ENCODE measurements at regions not wholly inside any gene's neighbourhood (a gene's known extent, or its start where the extent isn't known, plus 50 kb on each side); places are given as distances from the start of the nearest gene placed in this dataset.
A peak's percentile ranks its signal among the peaks of the same experiment; 100 is the strongest.

- Mint-ChIP-seq H3K27me3 (ENCODE audit: insufficient read depth, unreplicated experiment) (no peaks in the 10 kb centered on the region), H3K36me3 (ENCODE audit: insufficient read depth, unreplicated experiment) (no peaks in the 10 kb centered on the region), H3K4me1 (ENCODE audit: insufficient read depth, unreplicated experiment) (no peaks in the 10 kb centered on the region), H3K27ac (ENCODE audit: low read depth, unreplicated experiment) (no peak overlapping the region), H3K4me3 (ENCODE audit: unreplicated experiment) (no peak overlapping the region), H3K9me3 (ENCODE audit: unreplicated experiment) (no peaks in the 10 kb centered on the region)
- BruUV-seq (replicated peaks) = no TSS peak
- ChIA-PET POLR2A (no interaction called here), CTCF (no interaction called here)
- TF ChIP-seq CTCF (IDR thresholded peaks at IDR 0.05; ENCODE audit: unreplicated experiment) = no peak
- DNase-seq (ENCODE audit: unreplicated experiment) = no peak
- intact Hi-C loops (cut with micrococcal nuclease) = no loop called here
Observed at GRCh38 chr1:54497338-54497737, 50.7 kb upstream of the ACOT11 start.

GRCh38 chr1:54495954-54496353 is 52.1 kb upstream of the ACOT11 start:
- TF ChIP-seq CTCF (IDR thresholded peaks at IDR 0.05; ENCODE audit: unreplicated experiment) = no peak
- CTCF ChIA-PET = no interaction called here
- Mint-ChIP-seq H3K9me3 (ENCODE audit: unreplicated experiment) (no peaks in the 10 kb centered on the region), H3K4me1 (ENCODE audit: insufficient read depth, unreplicated experiment) (no peaks in the 10 kb centered on the region), H3K27me3 (ENCODE audit: insufficient read depth, unreplicated experiment) (no peaks in the 10 kb centered on the region), H3K36me3 (ENCODE audit: insufficient read depth, unreplicated experiment) (no peaks in the 10 kb centered on the region), H3K27ac (ENCODE audit: low read depth, unreplicated experiment) (no peak overlapping the region), H3K4me3 (ENCODE audit: unreplicated experiment) (no peak overlapping the region)
- DNase-seq (ENCODE audit: unreplicated experiment) = no peak
- no TSS peak for BruUV-seq (replicated peaks)
- POLR2A ChIA-PET = interaction anchor here (0.6 kb wide), 2 partner anchors 296 to 502 kb away, joined by 3 read pairs; partner anchors contain the start of genes CYB5RL and MRPL37
- intact Hi-C loops (cut with micrococcal nuclease) = no loop called here

DNA sequence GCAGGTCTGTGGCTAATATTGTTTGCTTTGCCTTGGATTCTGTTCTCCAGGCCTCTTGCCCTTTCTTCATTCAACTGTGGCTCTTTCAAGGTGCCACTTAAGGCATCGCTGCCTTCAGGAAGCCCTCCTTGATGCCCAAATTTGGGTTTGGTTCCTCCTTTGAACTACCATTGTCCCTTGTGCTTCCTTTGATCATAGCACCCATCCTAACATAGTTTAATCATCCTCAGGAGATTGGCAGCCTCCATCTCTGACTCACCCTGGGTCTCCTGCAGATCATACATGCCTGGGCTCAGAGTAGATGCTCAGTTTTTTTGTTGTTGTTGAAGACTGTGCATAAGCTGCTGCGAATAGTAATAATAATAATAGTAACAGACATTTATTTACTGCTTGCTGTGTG is 54.4 kb upstream of the ACOT11 start:
- ChIA-PET POLR2A (no interaction called here), CTCF (interaction anchor here (0.6 to 1.2 kb wide), 3 partner anchors 308 to 417 kb away, joined by 3 read pairs; no protein-coding TSS in a partner anchor)
- BruUV-seq (replicated peaks) = no TSS peak
- Mint-ChIP-seq H3K4me1 (ENCODE audit: insufficient read depth, unreplicated experiment) (no peaks in the 10 kb centered on the region), H3K36me3 (ENCODE audit: insufficient read depth, unreplicated experiment) (no peaks in the 10 kb centered on the region), H3K27me3 (ENCODE audit: insufficient read depth, unreplicated experiment) (no peaks in the 10 kb centered on the region), H3K27ac (ENCODE audit: low read depth, unreplicated experiment) (no peak overlapping the region), H3K9me3 (ENCODE audit: unreplicated experiment) (no peaks in the 10 kb centered on the region), H3K4me3 (ENCODE audit: unreplicated experiment) (no peak overlapping the region)
- intact Hi-C loops (cut with micrococcal nuclease) = no loop called here
- no peak for TF ChIP-seq CTCF (IDR thresholded peaks at IDR 0.05; ENCODE audit: unreplicated experiment)
- peak; percentile 28 for DNase-seq (ENCODE audit: unreplicated experiment)

- DNase-seq (ENCODE audit: unreplicated experiment) = no peak
- H3K4me1 Mint-ChIP-seq (ENCODE audit: insufficient read depth, unreplicated experiment) = peaks cover 5% of the 10 kb centered on the region
- no peak overlapping the region for H3K4me3 Mint-ChIP-seq (ENCODE audit: unreplicated experiment)
- ChIA-PET POLR2A (interaction anchor here (1.3 to 4.3 kb wide), 4 partner anchors 9 to 437 kb away, joined by 3 to 123 read pairs (median 18); partner anchors contain the start of genes SSBP3, TCEANC2 and TMEM59), CTCF (interaction anchor here (0.7 to 2.2 kb wide), 10 partner anchors 27 to 630 kb away, joined by 3 to 18 read pairs (median 3); no protein-coding TSS in a partner anchor)
- no peaks in the 10 kb centered on the region for H3K27me3 Mint-ChIP-seq (ENCODE audit: insufficient read depth, unreplicated experiment)
- intact Hi-C loops (cut with micrococcal nuclease) = no loop called here
- no TSS peak for BruUV-seq (replicated peaks)
- no peak for TF ChIP-seq CTCF (IDR thresholded peaks at IDR 0.05; ENCODE audit: unreplicated experiment)
- no peaks in the 10 kb centered on the region for H3K9me3 Mint-ChIP-seq (ENCODE audit: unreplicated experiment)
- H3K27ac Mint-ChIP-seq (ENCODE audit: low read depth, unreplicated experiment) = no peak overlapping the region
- no peaks in the 10 kb centered on the region for H3K36me3 Mint-ChIP-seq (ENCODE audit: insufficient read depth, unreplicated experiment)
Observed at GRCh38 chr1:54490361-54491248, 57.4 kb upstream of the ACOT11 start.

Measured in MCF 10A (cell line).